Neural progenitor cell (in vitro differentiated cells): ENCODE measurements at regions not wholly inside any gene's neighbourhood (a gene's known extent, or its start where the extent isn't known, plus 50 kb on each side); places are given as distances from the start of the nearest gene placed in this dataset.

Experiments
- CTCF ChIP-seq: fragments of 200-600 bp; sonication (generic); IDR thresholded peaks from 2 replicates; pipeline ENCODE4 v1.5.1; 2017; ENCODE audit warnings: antibody characterized with exemption, mild to moderate bottlenecking
- EZH2 ChIP-seq: fragments of 200-600 bp; sonication (generic); IDR thresholded peaks from 2 replicates; pipeline ENCODE4 v1.6.1; 2017; ENCODE audit warnings: antibody characterized with exemption, mild to moderate bottlenecking, moderate library complexity
- EZH2phosphoT487 ChIP-seq: fragments of 200-600 bp; sonication (generic); IDR thresholded peaks from 2 replicates; pipeline ENCODE4 v1.6.1; 2017; ENCODE audit warnings: antibody characterized with exemption

GRCh38 chr20:54711071-54711470 is 235.7 kb downstream of the DOK5 start:
- TF ChIP-seq CTCF (no peak), EZH2 (no peak), EZH2phosphoT487 (no peak)
